A549 (cell line): ENCODE measurements at regions not wholly inside any gene's neighbourhood (a gene's known extent, or its start where the extent isn't known, plus 50 kb on each side); places are given as distances from the start of the nearest gene placed in this dataset.

Experiments used
- CEBPB ChIP-seq, 2 experiments: fragments of >200 bp in 1 of 2; sonication (Bioruptor Twin) in 1 of 2; formaldehyde crosslinking in 1 of 2; IDR thresholded peaks; 2 replicates each; pipeline ENCODE4 v1.6.1; 2012 to 2016
- CTCF ChIP-seq: fragments of >200 bp; sonication (Bioruptor Twin); formaldehyde crosslinking; IDR thresholded peaks from 3 replicates; pipeline ENCODE4 v1.5.1; 2016
- HDAC2 ChIP-seq: fragments of 200-600 bp; sonication (generic); IDR thresholded peaks from 2 replicates; pipeline ENCODE4 v1.6.1; 2016
- MAFK ChIP-seq: fragments of 450-650 bp; IDR thresholded peaks from 2 replicates; pipeline ENCODE4 v1.6.1; 2014; ENCODE audit not compliant: partially characterized antibody
- NFE2L2 ChIP-seq: fragments of 150-350 bp; conservative IDR thresholded peaks from 2 replicates; pipeline ENCODE4 v1.6.1; 2014; ENCODE audit warnings: low read length
- POLR2A ChIP-seq: IDR thresholded peaks from 2 replicates; pipeline ENCODE4 v1.6.1; 2012; ENCODE audit warnings: mild to moderate bottlenecking, low read length
- REST ChIP-seq: fragments of 200-600 bp; sonication (generic); IDR thresholded peaks from 2 replicates; pipeline ENCODE4 v1.6.1; 2016; ENCODE audit warnings: antibody characterized with exemption, mild to moderate bottlenecking, moderate library complexity
- TP53 ChIP-seq: fragments of 250-450 bp; sonication (Bioruptor Pico); IDR thresholded peaks from 2 replicates; pipeline ENCODE4 v1.5.0; 2021; ENCODE audit warnings: mild to moderate bottlenecking, moderate library complexity
- TF ChIP-seq, protein P1 (sequence below): fragments of 450-650 bp; IDR thresholded peaks from 2 replicates; pipeline ENCODE4 v1.6.1; 2014; ENCODE audit warnings: antibody characterized with exemption

- TF ChIP-seq CTCF (no peak), REST (no peak), NFE2L2 (no peak), CEBPB (IDR thresholded peaks at IDR 0.05) (no peak), TP53 (CRISPR knock-in tag) (no peak), POLR2A (no peak), HDAC2 (no peak), MAFK (no peak)
- TF ChIP-seq, protein P1, sequence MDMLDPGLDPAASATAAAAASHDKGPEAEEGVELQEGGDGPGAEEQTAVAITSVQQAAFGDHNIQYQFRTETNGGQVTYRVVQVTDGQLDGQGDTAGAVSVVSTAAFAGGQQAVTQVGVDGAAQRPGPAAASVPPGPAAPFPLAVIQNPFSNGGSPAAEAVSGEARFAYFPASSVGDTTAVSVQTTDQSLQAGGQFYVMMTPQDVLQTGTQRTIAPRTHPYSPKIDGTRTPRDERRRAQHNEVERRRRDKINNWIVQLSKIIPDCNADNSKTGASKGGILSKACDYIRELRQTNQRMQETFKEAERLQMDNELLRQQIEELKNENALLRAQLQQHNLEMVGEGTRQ: no peak
These were observed 157.7 kb downstream of the SLC15A5 start for GRCh38 chr12:16119618-16120415.
